ACHN (cell line): ENCODE measurements at regions not wholly inside any gene's neighbourhood (a gene's known extent, or its start where the extent isn't known, plus 50 kb on each side); places are given as distances from the start of the nearest gene placed in this dataset.

Source experiments
- DNase-seq: peaks from one replicate; pipeline ENCODE4 v3.0.0-alpha.2; 2015
- in situ Hi-C: cut with HindIII; loops from 2 replicates; pipeline ENCODE4 v1.10.0; 2017; ENCODE audit warnings: low sequenced_read_pairs, low pct_ligation_motif_present, low pct_unique_long_range_greater_than_20kb

DNA sequence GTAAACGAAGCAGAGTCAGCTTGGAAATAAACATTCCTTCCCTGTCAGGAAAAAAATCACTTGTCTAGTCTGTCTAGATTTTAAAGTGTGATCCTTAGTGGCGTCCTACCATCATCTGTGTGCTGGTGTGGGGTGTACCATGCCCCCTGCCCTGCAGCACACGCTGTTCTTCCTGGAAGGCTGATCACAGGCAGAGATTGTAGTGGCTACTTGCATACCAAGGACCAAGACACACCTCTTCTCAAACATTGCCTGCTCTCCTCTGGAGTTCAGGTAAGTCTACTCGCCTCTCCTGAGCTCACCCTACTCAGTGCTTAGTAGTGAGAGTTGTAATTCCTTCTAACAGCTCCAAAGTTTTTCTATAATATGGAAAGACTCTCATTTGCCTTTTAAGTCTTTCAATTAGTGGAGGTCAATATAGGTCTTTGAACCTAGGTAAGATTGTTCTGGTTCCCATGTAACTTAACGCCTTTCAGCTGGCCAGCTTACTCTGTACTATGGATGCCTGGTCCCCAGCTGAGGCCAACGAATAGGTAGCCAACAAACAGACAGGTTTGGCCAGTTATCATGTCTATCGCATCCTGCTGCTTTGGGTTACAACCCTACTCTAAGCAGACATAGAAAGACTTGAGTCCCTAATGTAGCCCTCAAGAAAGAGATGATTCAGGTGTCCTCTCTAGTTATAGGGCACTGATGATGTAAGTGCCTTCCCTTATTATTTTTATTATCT lies 55.4 kb downstream of the XCL1 start:
- no peak for DNase-seq
- in situ Hi-C loops = no loop called here

DNA sequence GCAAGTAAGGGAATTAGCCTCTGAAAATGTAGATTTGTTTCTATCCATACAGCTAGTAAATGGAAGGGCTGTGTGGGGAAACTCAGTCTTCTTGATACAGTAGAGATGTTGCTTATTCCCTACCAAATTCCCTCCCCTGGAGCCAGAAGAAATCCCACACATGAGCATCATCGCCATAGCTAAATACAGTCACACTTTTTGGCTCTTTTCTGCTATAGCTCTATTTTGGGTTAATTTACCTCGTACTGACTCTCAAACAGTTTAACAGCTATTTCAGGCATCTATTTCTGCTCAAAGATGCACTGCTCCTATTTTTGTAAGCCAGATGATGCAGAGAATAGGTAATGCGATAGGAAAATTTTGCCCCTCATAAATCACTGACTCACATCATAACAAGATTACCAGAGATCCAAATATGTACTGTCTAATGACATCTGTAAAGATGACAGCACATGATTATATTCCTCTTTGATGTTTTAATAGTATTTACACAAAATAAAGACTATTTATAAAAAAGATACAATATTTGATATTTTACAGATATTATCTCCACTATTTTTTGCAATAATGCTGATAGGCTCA lies 58.6 kb downstream of the XCL1 start:
- DNase-seq = no peak
- in situ Hi-C loops = no loop called here

DNA sequence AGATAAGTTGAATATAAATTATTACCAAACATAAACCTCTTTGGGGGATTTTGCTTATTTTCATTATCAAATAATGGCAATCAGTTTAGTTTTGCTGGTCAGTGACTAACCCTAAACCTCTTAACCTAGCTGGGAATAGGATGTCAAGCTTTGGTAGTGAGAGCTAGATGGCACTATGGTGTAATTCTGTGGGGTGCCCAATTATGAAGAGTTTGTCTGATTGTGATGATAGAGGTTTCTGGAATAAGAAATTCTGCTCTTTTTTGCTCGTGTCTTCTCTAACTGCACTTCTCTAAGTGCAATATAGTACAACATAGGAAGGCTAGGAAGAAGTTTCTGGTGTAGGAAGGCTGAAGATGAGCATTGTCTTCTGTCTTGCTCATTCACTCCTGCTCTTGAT lies 59.8 kb downstream of the XCL1 start:
- in situ Hi-C loops = no loop called here
- peak; percentile 6 for DNase-seq

DNA sequence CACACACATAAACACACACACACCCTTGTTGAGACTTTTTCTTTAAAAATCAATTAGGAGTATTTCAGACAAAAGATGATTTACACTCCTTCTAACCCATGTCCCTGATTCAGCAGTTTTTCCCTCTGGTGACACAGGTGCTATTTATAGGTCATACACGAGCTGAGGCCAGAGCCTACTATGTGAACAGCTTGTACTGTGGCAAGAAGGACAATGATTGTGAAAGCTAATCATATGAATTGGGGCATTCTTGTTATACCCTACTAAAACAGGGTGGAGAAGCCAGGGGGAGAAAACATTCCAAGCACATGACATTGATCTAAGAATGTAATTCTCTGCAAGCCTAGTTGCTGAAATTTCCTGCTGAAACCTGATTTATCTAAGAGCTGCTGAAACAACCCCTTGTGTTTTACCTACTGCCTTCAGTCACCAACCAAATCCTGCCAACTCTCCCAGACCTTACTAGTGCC lies 60.3 kb downstream of the XCL1 start:
- DNase-seq = no peak
- in situ Hi-C loops = no loop called here

DNA sequence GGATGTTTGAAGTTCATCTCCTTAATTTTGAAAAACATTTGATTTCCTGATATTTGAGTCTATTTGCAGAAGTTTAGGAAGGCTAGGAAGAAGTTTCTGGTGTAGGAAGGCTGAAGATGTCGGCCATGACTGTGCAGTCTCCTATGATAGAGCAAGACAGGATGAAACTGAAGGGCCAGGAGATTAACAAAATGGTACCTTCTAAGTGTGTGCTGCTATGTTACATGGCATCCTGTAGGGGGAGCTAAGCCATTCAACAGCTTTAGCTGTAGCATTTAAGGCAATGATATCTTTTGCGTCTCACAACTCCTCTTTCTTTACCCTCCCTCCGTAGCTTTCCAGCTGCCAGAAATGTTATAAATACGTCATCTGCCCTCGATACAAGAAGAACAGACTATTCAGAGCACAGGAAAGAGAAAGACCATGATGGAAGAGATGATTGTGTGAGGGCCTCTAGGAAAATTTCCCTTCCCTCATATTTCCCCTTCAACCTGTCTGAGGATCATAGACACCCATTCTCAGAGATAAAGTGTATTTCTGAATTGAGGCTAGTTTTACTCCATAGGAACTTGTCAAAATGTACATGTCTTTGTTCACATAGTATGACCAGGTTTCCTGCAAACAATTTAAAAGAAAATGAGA lies 61.1 kb downstream of the XCL1 start:
- in situ Hi-C loops = no loop called here
- peak; percentile 61 for DNase-seq

DNA sequence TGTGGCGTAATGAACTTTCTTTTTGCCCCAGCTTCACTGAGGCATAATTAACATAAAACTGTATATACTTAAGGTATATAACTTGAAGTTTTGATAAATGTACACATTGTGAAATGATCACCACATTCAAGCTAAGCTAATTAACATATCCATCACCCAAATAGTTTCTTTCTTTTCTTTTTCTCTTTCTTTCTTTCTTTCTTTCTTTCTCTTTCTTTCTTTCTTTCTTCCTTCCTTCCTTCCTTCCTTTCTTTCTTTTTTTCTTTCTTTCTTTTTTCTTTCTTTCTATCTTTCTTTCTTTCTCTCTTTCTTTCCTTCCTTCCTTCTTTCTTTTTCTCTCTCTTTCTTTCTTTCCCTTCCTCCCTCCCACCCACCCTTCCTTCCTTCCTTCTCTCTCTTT lies 62.5 kb downstream of the XCL1 start:
- in situ Hi-C loops = no loop called here
- no peak for DNase-seq

DNA sequence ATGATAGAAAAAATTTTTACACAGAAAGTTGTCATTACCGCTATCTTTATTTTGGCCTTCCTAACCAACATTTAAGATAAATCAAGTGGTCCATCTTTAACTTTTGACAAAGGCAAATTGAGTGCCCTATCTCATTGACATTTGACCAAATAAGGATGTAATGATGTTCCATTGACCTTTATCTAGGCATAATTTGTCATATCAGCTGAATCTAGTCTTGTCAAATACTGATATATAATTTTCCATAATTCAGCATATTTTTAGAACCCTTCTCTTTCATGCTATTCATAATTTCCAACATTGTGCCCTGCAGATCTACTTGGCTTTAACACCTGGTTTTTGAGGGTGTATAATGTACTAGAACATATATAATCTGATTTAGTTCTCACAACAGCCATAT lies 63.8 kb downstream of the XCL1 start:
- in situ Hi-C loops = no loop called here
- DNase-seq = no peak

DNA sequence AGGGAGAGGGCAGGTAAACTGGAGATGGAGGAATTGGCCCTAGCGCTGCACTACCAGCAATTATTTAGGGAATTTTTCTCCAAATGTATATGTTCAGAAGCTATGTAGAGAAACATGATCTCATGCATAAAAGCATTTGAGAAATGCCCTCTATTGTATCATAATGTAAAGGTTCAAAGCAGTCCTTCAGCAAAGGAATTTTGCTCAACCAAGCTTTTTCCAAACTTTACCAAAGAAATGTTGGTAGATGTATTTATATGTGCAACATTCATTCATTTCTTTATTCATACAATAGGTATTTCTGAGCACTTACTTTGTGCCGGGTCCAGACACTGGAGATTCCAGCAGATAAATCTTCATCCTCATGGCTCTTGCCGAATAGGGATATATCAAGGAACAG lies 64.4 kb downstream of the XCL1 start:
- no peak for DNase-seq
- in situ Hi-C loops = no loop called here

DNA sequence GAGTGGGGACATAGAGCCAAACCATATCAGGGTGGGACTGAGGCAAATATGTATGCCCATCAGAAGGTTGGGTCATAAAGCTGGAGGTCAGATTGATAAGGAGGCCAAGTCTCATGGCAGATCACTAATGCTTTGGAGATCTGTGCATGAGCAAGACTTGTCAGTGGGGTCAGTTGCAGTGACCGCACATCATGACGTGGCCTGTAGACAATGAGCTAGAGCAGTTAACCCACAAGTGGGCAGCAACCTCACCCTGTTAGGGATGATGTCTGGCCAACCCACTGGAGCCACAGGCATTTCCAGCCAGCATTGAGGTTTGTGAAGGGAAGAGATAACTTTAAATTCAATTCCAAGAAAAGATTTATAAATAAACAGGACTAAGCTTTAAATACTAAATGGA lies 66.7 kb downstream of the XCL1 start:
- in situ Hi-C loops = no loop called here
- DNase-seq = no peak
